Smooth muscle cell (in vitro differentiated cells): ENCODE measurements at regions not wholly inside any gene's neighbourhood (a gene's known extent, or its start where the extent isn't known, plus 50 kb on each side); places are given as distances from the start of the nearest gene placed in this dataset.
A peak's percentile ranks its signal among the peaks of the same experiment; 100 is the strongest.

Source experiments
- DNase-seq: peaks from one replicate; lab custom pipeline; 2025; ENCODE audit not compliant: unreplicated experiment; lab: John Stamatoyannopoulos, UW
- H2AFZ ChIP-seq: fragments of 200-600 bp; sonication (generic); 2 replicates; pipeline ENCODE4 v1.6.0; 2016; ENCODE audit warnings: antibody characterized with exemption, low read depth, mild to moderate bottlenecking
- H3F3A ChIP-seq: fragments of 200-600 bp; sonication (generic); 2 replicates; pipeline ENCODE4 v1.6.0; 2017; ENCODE audit warnings: antibody characterized with exemption, low read depth
- H3K27ac ChIP-seq: fragments of 200-600 bp; sonication (generic); 2 replicates; pipeline ENCODE4 v1.5.1; 2016; ENCODE audit warnings: low read depth, mild to moderate bottlenecking
- H3K27me3 ChIP-seq: fragments of 200-600 bp; sonication (generic); 2 replicates; pipeline ENCODE4 v1.6.1; 2016; ENCODE audit warnings: low read depth, mild to moderate bottlenecking
- H3K36me3 ChIP-seq: fragments of 200-600 bp; sonication (generic); 2 replicates; pipeline ENCODE4 v1.5.1; 2016; ENCODE audit warnings: low read depth
- H3K4me1 ChIP-seq: fragments of 200-600 bp; sonication (generic); 2 replicates; pipeline ENCODE4 v1.5.1; 2016; ENCODE audit warnings: low read depth
- H3K4me2 ChIP-seq: fragments of 200-600 bp; sonication (generic); 2 replicates; pipeline ENCODE4 v1.6.0; 2016; ENCODE audit warnings: mild to moderate bottlenecking
- H3K4me3 ChIP-seq: fragments of 200-600 bp; sonication (generic); 2 replicates; pipeline ENCODE4 v1.5.1; 2016; ENCODE audit warnings: mild to moderate bottlenecking
- H3K79me2 ChIP-seq: fragments of 200-600 bp; sonication (generic); 2 replicates; pipeline ENCODE4 v1.6.0; 2016; ENCODE audit warnings: low read depth, mild to moderate bottlenecking
- H3K9ac ChIP-seq: fragments of 200-600 bp; sonication (generic); 2 replicates; pipeline ENCODE4 v1.6.0; 2016; ENCODE audit warnings: low read depth
- H3K9me3 ChIP-seq: fragments of 200-600 bp; sonication (generic); replicated peaks from 2 replicates; pipeline ENCODE4 v1.5.1; 2016; ENCODE audit warnings: low read depth
- H4K20me1 ChIP-seq: fragments of 200-600 bp; sonication (generic); 2 replicates; pipeline ENCODE4 v1.6.0; 2016; ENCODE audit warnings: low read depth
- WGBS: methylation state at CpG from one replicate; pipeline ENCODE4 v1.1.7; 2016; ENCODE audit warnings: low lambda C conversion rate; 5-methylcytosine and 5-hydroxymethylcytosine counted together
- TF ChIP-seq, protein P1 (sequence below): fragments of 200-600 bp; sonication (generic); IDR thresholded peaks from 2 replicates; pipeline ENCODE4 v1.5.1; 2017; ENCODE audit warnings: borderline replicate concordance, mild to moderate bottlenecking, antibody characterized with exemption; ENCODE audit not compliant: insufficient read depth, poor library complexity, severe bottlenecking

DNA sequence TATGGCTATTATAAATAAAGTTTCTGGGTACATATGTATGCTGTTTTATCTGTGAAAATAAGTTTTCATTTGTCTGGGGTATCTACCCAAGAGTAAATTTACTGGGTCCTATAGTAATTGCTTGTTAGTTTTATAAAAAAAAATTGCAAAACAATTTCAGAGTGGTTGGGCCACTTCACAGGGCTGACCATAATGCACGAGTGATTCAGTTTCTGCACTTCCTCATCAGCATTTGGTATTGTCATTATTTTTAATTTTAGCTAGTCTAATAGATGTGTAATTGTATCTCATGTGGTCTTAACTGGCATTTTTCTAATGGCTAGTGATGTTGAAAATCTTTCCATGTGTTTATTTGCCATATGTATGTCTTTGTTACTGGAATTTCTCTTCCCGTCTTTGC, 452.4 kb upstream of the AKR1E2 start:
- TF ChIP-seq, protein P1, sequence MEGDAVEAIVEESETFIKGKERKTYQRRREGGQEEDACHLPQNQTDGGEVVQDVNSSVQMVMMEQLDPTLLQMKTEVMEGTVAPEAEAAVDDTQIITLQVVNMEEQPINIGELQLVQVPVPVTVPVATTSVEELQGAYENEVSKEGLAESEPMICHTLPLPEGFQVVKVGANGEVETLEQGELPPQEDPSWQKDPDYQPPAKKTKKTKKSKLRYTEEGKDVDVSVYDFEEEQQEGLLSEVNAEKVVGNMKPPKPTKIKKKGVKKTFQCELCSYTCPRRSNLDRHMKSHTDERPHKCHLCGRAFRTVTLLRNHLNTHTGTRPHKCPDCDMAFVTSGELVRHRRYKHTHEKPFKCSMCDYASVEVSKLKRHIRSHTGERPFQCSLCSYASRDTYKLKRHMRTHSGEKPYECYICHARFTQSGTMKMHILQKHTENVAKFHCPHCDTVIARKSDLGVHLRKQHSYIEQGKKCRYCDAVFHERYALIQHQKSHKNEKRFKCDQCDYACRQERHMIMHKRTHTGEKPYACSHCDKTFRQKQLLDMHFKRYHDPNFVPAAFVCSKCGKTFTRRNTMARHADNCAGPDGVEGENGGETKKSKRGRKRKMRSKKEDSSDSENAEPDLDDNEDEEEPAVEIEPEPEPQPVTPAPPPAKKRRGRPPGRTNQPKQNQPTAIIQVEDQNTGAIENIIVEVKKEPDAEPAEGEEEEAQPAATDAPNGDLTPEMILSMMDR: no peak
- Histone ChIP-seq H3K79me2 (no peaks in the 10 kb centered on the region), H3K4me2 (no peak overlapping the region), H2AFZ (peak overlapping the region; percentile 1), H3K36me3 (no peaks in the 10 kb centered on the region), H3K4me3 (no peak overlapping the region), H3K9ac (peak overlapping the region; percentile 56), H3F3A (peaks cover 6% of the 10 kb centered on the region), H3K4me1 (no peaks in the 10 kb centered on the region), H3K27me3 (no peaks in the 10 kb centered on the region), H3K27ac (peak overlapping the region; percentile 95), H3K9me3 (no peaks in the 10 kb centered on the region), H4K20me1 (no peaks in the 10 kb centered on the region)
- 85% methylated on average over 2 of the region's 2 CpGs for WGBS
- no peak for DNase-seq

DNA sequence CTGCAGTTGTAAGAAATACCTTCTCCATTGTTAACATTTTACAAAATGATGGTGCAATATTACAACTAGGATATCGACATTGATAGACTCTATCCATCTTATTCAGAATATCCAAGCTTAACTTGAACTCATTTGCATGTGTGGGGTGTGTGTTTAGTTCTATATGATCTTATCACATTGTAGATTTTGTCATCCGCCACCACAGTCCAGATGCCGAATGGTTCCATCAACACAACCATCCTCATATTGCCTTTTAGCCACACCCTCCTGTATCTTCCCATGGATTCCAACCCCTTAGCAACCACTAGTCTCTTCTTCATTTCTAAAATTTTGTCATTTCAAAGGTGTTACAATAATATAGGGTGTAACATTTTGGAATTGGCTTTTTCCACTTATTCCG, 452.9 kb upstream of the AKR1E2 start:
- TF ChIP-seq, protein P1: no peak
- no peaks in the 10 kb centered on the region for H3K9me3 ChIP-seq
- no peaks in the 10 kb centered on the region for H4K20me1 ChIP-seq
- no peak overlapping the region for H2AFZ ChIP-seq
- H3K9ac ChIP-seq: peak overlapping the region; percentile 56
- no peaks in the 10 kb centered on the region for H3K79me2 ChIP-seq
- no peak overlapping the region for H3K4me3 ChIP-seq
- H3K4me1 ChIP-seq: no peaks in the 10 kb centered on the region
- no peak for DNase-seq
- WGBS: 61% methylated on average over 4 of the region's 4 CpGs
- peaks cover 6% of the 10 kb centered on the region for H3F3A ChIP-seq
- H3K36me3 ChIP-seq: no peaks in the 10 kb centered on the region
- no peaks in the 10 kb centered on the region for H3K27me3 ChIP-seq
- H3K27ac ChIP-seq: peak overlapping the region; percentile 95
- H3K4me2 ChIP-seq: peak overlapping the region; percentile 75

DNA sequence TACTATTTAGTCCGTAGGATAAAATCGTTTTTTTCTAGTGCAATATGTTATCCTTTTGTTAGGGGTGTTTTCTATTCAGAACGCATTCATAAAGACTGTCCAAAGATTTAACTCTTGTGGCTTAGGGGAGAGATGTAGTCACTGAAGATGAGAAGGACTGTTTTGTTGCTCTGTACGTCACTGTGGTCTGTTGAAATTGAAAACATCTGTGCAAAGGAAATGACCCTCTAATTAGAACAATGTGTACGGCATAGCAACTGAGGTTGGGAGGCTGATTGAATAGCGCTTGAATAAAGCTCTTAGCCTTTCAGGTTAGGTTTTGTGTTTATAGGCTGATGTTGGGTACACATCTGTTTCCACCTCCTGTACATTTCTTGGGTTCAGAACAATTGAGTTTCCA, 453.4 kb upstream of the AKR1E2 start:
- Histone ChIP-seq H3K79me2 (no peaks in the 10 kb centered on the region), H2AFZ (peak overlapping the region; percentile 60), H3K27ac (peak overlapping the region; percentile 95), H3K9ac (peak overlapping the region; percentile 62), H3K9me3 (no peaks in the 10 kb centered on the region), H3K36me3 (no peaks in the 10 kb centered on the region), H3F3A (peaks cover 6% of the 10 kb centered on the region), H3K4me3 (no peak overlapping the region), H3K27me3 (no peaks in the 10 kb centered on the region), H3K4me1 (no peaks in the 10 kb centered on the region), H3K4me2 (peak overlapping the region; percentile 75), H4K20me1 (no peaks in the 10 kb centered on the region)
- TF ChIP-seq, protein P1: no peak
- no peak for DNase-seq
- WGBS: 17% methylated on average over 6 of the region's 6 CpGs

DNA sequence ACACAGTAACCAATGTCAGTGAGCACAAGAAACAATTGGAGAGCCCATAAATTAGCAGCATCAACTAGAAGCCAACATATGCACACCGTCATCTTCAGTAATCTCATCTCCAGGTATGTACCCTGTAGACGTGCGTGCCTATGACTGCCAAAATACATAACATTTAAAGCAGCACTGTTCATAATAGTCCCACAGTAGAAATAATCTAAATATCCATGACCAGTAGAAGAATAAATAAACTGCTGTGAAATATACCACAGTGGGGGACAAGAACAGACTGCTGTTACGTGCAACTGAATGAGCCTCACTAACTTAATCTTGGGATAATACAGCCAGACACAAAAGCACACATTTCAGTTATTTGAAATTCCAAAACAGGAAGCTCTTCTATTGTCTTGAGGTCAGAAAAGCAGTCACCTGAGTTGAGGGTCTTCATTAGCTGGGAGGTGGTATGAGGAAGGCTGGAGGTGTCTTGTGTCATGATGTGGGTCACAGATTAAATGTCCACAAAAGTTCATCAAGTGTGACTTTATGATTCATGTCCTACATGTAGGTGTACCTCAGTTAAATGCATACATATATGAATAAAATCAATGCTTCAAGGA, 454.2 kb upstream of the AKR1E2 start:
- DNase-seq: no peak
- Histone ChIP-seq H3K79me2 (no peaks in the 10 kb centered on the region), H3K27me3 (no peaks in the 10 kb centered on the region), H3F3A (peaks cover 6% of the 10 kb centered on the region), H4K20me1 (no peaks in the 10 kb centered on the region), H3K4me1 (no peaks in the 10 kb centered on the region), H3K9me3 (no peaks in the 10 kb centered on the region), H3K4me3 (no peak overlapping the region), H3K27ac (peak overlapping the region; percentile 95), H3K36me3 (no peaks in the 10 kb centered on the region), H2AFZ (no peak overlapping the region), H3K4me2 (peak overlapping the region; percentile 75), H3K9ac (peak overlapping the region; percentile 62)
- TF ChIP-seq, protein P1: no peak
- 69% methylated on average over 4 of the region's 4 CpGs for WGBS
